Jurkat, Clone E6-1 (cell line): ENCODE measurements at regions not wholly inside any gene's neighbourhood (a gene's known extent, or its start where the extent isn't known, plus 50 kb on each side); places are given as distances from the start of the nearest gene placed in this dataset.
"Not testable (repeated sequence)": the region's sequence is repeated elsewhere in the genome, so short reads cannot be mapped to it uniquely, and the experiment has no call there.

Experiments
- DNase-seq: peaks from one replicate; pipeline ENCODE4 v3.0.0-alpha.2; 2011; ENCODE audit warnings: low read depth, low spot score
- H3K4me3 ChIP-seq: 2 replicates; pipeline ENCODE4 v1.5.1; 2011; ENCODE audit warnings: mild to moderate bottlenecking, low read length, control low read depth, moderate library complexity

DNA sequence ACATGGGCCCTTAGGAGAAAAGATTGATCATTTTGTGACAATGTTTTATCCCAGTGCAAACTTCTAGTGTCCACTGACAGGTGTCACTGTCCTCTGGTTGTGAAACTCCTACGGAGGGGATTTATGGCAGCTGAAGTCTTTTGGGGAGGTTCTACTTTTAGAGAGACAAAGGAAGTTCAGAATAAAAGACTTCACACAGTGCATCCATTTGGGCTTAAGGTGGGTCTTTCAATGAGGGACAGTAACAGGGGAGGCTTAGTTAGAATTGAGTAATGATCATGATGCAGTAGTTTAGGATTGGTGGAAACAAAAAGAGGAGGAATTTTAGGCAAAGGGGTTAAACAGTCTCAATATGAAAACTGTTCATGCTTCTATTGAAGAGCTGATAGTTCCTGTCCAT lies 501.1 kb upstream of the NRP1 start:
- no peak overlapping the region for H3K4me3 ChIP-seq
- no peak for DNase-seq

DNA sequence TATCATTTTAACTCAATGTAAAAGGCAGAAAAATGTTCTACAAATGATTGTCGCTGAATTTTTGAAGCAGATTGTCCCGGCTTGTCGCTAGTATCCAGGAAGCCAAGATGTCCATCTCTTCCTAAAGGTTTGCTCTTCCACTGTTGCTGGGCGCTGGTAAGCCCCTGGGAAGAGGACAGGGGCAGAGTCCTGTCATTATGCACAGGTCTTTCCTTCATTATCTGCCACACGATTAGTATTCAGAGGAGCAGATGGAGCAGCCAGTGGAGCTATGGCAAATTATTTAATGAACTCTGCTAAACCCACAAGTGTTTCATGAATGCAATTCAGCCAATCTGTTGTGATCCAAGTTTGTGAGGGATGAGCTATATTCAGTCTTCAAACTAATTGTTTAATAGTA lies 499.1 kb upstream of the NRP1 start:
- no peak for DNase-seq
- H3K4me3 ChIP-seq, result no peak overlapping the region

DNA sequence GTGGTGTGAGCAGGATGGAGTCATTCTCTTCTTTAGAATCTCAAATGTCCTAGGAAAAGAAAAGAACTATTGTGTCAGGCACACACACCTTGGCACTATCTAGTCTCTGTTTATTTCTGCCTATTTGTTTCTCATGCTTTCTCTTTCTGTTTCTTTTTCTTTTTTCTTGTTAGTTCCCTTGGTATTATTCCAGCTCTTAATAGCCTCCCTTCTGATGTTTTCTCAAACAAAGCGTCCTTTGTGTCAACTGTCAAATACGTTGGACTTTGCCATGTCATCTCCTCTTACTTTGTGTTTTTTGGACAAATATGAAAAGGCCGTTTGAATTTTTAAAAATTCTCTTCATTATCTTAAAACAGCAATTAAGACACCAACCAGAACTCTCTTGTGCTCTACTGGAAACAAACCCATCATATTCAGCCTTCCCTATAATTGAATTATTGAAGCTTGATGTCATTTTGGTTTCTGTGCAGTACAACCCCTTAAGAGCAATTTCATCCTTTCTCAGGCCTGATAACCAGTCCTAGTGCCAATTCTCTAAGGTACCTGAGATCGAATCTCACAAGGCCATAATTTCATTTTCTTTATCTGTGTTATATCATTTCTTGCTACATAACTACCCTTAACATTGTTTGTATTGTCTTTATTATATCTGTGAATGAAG lies 497.8 kb upstream of the NRP1 start:
- DNase-seq, result no peak
- no peak overlapping the region for H3K4me3 ChIP-seq

DNA sequence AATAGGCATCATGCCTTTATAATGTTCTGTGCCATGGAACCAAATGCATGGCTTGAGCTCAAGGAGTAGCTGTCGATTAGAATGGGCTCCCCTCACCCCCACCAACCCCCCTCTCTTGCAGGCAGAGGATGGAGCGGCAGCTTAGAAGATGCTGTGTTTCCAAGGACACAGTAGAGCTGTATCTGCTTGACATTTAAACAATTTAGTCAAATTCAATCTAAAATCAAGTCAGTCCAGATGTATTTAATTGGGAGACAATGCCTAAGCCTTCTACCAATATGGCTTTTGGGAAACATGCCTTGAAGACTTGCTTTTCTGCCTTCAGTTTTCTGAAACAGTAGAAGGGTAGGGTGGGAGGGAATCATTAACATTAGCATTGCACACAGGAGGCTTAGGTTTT lies 497.1 kb upstream of the NRP1 start:
- no peak for DNase-seq

DNA sequence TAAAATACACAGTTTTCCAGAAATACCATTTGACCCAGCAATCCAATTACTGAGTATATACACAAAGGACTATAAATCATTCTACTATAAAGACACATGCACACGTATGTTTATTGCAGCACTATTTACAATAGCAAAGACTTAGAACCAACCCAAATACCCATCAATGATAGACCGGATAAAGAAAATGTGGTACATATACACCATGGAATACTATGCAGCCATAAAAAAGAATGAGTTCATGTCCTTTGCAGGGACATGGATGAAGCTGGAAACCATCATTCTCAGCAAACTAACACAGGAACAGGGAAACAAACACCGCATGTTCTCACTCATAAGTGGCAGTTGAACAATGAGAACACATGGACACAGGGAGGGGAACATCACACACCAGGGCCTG lies 495.4 kb upstream of the NRP1 start:
- not testable (repeated sequence) for H3K4me3 ChIP-seq, DNase-seq

More for the DNA sequence above, 497.1 kb upstream of the NRP1 start:
- no peak overlapping the region for H3K4me3 ChIP-seq

DNA sequence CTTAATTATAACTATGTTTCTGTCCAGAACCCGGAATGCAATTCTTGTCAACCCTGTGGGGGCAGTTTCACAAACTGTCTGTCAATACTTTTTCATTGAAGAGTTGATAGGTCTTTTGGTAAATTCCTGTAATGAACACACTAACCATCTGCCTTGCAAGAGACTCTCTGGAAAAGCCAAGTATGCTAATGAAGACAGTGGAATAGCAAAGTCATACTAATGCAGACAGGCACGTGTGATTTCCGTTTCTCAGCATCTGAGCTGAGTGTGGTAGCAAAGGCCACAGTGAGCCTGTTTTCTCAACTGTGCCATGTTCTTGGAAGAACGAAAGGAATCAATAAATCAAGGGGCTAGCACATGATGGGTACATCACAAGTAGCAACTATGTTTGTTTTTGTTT lies 494.1 kb upstream of the NRP1 start:
- no peak for DNase-seq
- H3K4me3 ChIP-seq, result no peak overlapping the region

DNA sequence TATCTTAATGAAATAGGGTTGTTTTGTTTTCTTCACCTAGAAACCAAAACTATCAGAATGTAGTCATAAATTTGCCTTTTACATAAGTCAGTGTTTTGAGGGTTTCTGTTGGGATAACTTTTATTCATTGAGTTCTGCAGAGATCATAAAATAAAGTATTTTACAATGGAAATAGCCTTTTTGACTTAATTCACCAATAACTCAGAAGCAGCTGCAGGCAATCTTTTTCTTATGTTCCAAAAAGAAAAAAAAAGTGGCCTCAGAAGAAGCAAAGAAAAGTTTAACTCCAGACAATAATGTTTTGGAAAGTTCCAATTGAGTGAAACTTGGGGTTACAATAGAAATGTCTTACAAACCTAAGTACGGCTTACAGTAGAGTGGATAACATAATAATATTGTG lies 491.7 kb upstream of the NRP1 start:
- no peak overlapping the region for H3K4me3 ChIP-seq
- no peak for DNase-seq

- no peak overlapping the region for H3K4me3 ChIP-seq
- no peak for DNase-seq
Measured at GRCh38 chr10:33822774-33823173, 488.3 kb upstream of the NRP1 start.

GRCh38 chr10:33820531-33820930 lies 486.1 kb upstream of the NRP1 start:
- no peak overlapping the region for H3K4me3 ChIP-seq
- DNase-seq, result no peak

- no peak overlapping the region for H3K4me3 ChIP-seq
- DNase-seq, result no peak
Measured at GRCh38 chr10:33819206-33819605, 484.7 kb upstream of the NRP1 start.

- H3K4me3 ChIP-seq, result no peak overlapping the region
- peak; percentile 44 for DNase-seq
Measured at GRCh38 chr10:33818343-33818742, 483.9 kb upstream of the NRP1 start.

- DNase-seq, result no peak
Measured at GRCh38 chr10:33817605-33818004, 483.1 kb upstream of the NRP1 start.

DNA sequence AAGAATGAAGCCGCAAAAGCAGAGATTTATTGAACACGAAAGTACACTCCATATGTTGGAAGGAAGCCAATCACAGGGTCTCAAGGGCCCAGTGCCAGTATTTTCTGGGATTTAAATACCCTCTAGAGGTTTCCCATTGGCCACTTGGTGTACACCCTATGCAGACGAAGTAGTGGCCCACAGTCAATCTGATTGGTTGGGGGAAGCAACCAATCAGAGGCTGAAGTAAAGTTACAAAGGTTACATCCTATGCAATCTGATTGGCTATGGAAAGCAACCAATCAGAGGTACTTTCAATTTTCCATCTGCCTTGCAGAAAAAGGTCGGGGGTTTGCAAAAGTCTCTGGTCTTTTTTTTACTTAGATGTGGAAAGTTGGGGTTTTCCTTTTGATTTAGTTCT lies 481.3 kb upstream of the NRP1 start:
- peak; percentile 25 for DNase-seq
- H3K4me3 ChIP-seq, result no peak overlapping the region

More at GRCh38 chr10:33817605-33818004, 483.1 kb upstream of the NRP1 start:
- no peak overlapping the region for H3K4me3 ChIP-seq

GRCh38 chr10:33813871-33814270 lies 479.4 kb upstream of the NRP1 start:
- no peak for DNase-seq
- H3K4me3 ChIP-seq, result no peak overlapping the region

- H3K4me3 ChIP-seq, result no peak overlapping the region
- DNase-seq, result no peak
Measured at GRCh38 chr10:33813415-33813814, 478.9 kb upstream of the NRP1 start.

DNA sequence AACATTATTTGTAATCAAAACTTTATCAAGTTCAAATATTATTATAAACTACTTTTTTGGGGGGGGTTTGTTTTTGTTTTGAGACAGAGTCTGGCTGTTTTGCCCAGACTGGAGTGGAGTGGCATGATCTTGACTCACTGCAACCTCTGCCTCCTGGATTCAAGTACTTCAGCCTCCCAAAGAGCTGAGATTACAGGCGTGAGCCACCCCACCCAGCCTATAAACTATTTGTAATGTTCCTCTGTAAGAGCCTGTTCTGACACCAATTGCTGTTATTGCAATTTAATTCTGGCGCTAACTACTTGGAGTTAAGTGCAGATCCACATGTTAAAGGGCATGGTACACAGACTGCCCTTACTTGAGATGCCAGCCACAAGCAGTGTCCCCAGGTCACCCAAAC lies 478.1 kb upstream of the NRP1 start:
- no peak overlapping the region for H3K4me3 ChIP-seq
- no peak for DNase-seq

DNA sequence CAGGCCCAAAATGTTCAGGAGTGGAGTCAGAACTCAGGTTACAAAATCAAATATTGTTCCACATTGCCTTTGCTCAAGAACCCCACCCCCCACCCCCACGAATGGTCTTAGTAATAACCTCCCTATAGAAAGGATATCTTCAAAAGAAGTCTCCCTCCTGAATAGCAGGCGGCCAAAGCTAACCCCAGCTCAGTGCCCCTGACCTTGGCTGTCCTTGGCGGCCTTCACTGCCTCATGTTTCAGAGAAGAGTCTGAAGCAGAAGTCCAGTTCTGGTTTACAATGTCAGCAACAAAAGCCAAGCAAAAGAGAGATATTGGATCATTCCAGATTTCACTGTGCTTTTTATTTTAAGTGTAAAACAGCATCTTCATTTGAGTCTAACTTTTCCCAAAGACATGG lies 476.5 kb upstream of the NRP1 start:
- DNase-seq, result no peak

DNA sequence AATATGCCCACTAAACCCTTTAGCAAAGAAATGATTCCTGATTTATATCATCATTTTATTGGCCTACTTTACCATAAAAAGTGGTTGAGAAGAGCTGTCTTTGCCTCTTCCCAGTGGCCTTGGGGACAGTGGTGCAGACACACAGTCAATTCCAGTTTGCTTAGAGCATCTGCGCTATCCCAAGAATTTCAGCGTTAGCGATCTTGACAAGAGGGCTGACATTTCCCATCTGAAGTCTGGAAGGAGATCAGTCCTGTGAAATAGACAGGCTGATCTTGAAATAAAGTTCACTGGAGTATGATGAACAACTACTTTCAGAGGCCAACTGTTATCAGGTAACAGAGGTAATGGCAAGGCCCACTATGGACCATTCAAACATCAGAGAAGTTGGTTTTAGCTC lies 475.3 kb upstream of the NRP1 start:
- DNase-seq, result no peak
- no peak overlapping the region for H3K4me3 ChIP-seq

More for the DNA sequence above, 476.5 kb upstream of the NRP1 start:
- H3K4me3 ChIP-seq, result no peak overlapping the region

DNA sequence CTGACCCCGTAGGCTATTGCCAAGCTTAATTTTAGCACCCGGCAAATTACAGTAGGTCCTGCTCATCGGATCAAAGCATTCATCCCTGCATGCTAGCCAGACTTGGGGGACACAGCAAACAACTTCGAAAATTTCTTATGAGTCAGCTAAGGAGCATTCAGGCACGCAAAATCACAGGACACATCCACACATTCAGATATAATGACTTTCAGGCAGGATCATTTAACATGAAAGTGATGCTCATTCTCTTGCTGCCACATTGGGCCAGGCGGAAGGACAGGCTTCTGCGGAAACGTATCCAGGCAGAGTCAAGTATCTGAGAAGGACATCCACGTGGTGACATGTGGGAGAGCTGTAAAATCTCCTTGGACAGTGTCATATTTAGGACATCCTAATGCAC lies 474.0 kb upstream of the NRP1 start:
- DNase-seq, result no peak
- no peak overlapping the region for H3K4me3 ChIP-seq

DNA sequence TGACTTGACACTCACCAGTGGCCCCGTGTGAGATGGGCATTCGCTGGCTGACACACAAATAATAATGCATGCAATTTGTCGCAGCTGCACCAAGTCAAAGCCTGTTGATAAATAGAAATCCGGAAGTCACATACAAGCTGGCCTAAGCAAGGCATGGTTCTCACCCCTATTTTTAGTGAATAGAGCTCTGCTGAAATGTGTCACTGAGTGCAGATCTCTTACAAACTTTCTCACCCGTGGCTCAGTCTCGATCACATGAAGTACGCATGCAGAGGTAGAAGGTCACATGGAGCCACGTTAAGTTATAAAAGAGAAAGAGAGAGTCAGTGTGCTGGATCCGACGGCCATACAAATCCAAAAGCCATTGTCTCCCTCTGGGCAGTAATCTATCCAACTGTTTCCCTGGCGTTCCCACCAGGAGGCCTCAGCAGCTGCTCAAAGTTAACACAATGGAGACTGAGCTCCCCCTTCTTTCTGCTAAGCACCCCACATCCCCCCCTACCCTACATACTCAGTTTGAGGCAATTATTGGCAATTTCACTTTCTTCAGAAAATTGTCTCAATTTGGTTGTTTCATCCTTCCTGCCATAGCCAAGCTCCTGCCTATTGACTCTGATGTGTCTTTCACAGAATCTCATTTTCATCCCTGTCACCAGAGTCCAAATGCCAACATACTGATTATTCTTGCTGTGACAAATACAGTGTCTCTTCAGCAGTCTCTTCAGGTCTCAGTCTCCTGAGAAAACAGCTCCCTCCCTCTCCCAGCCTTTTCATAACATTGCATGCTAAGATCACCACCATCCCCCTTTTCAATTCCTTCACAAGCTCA lies 473.3 kb upstream of the NRP1 start:
- DNase-seq, result no peak
- H3K4me3 ChIP-seq, result no peak overlapping the region

GRCh38 chr10:33805831-33806230 lies 471.4 kb upstream of the NRP1 start:
- DNase-seq, result no peak
- no peak overlapping the region for H3K4me3 ChIP-seq
